Natural killer cell (primary cell): ENCODE measurements at regions not wholly inside any gene's neighbourhood (a gene's known extent, or its start where the extent isn't known, plus 50 kb on each side); places are given as distances from the start of the nearest gene placed in this dataset.

Experiments
- ATAC-seq, 3 donors: fragments of 150-1000 bp in 2 of 3; fragments of 200-7000 bp in 1 of 3; cut with Tn5 transposase; 1 replicate in 1 of 3; 2 replicates in 2 of 3; pipeline ENCODE4 v1.10.0; 2021; ENCODE audit warnings: mild to moderate bottlenecking in 2 of 3, moderate library complexity in 2 of 3
- DNase-seq, 2 donors: peaks; one replicate each; pipeline versions ENCODE4 v3.0.0 to v3.0.0-alpha.2; 2013 to 2021; ENCODE audit warnings: mixed read lengths in 1 of 2
- H3K27ac ChIP-seq: one replicate; pipeline ENCODE4 v1.5.1; 2013; ENCODE audit warnings: mild to moderate bottlenecking, low read length
- H3K27me3 ChIP-seq: one replicate; pipeline ENCODE4 v1.6.1; 2013; ENCODE audit warnings: low read length; ENCODE audit not compliant: control insufficient read depth, insufficient read depth
- H3K36me3 ChIP-seq: one replicate; pipeline ENCODE4 v1.6.1; 2013; ENCODE audit warnings: low read length; ENCODE audit not compliant: control insufficient read depth, insufficient read depth
- H3K4me1 ChIP-seq: one replicate; pipeline ENCODE4 v1.6.1; 2013; ENCODE audit warnings: low read length; ENCODE audit not compliant: control insufficient read depth, insufficient read depth
- H3K4me3 ChIP-seq: one replicate; pipeline ENCODE4 v1.5.1; 2013; ENCODE audit warnings: low read length
- H3K9me3 ChIP-seq: one replicate; pipeline ENCODE4 v1.6.1; 2013; ENCODE audit warnings: low read length; ENCODE audit not compliant: control insufficient read depth, insufficient read depth
- H3K27ac Mint-ChIP-seq, 2 donors: one replicate each; pipeline ENCODE4 v1.8.0; 2022; ENCODE audit warnings: mild to moderate bottlenecking in 2 of 2, mixed read lengths in 2 of 2, moderate library complexity in 1 of 2
- H3K27me3 Mint-ChIP-seq, 2 donors: one replicate each; pipeline ENCODE4 v1.8.0; 2022; ENCODE audit warnings: low read depth in 2 of 2, mixed read lengths in 2 of 2
- H3K36me3 Mint-ChIP-seq: one replicate; pipeline ENCODE4 v1.8.0; 2022; ENCODE audit warnings: mixed read lengths
- H3K4me1 Mint-ChIP-seq, 2 donors: one replicate each; pipeline ENCODE4 v1.8.0; 2022; ENCODE audit warnings: mixed read lengths in 2 of 2
- H3K4me3 Mint-ChIP-seq: one replicate; pipeline ENCODE4 v1.8.0; 2022; ENCODE audit warnings: mild to moderate bottlenecking, moderate library complexity, mixed read lengths
- H3K9me3 Mint-ChIP-seq, 2 donors: one replicate each; pipeline ENCODE4 v1.8.0; 2022; ENCODE audit warnings: mixed read lengths in 2 of 2
- WGBS: methylation state at CpG from one replicate; pipeline ENCODE4 v1.1.7; 2013; ENCODE audit warnings: missing lambda C conversion rate; ENCODE audit not compliant: insufficient coverage; 5-methylcytosine and 5-hydroxymethylcytosine counted together
- intact Hi-C: fragments of 100-400 bp; cut with micrococcal nuclease; formaldehyde crosslinking; loops from one replicate; pipeline ENCODE4 v1.14.2; 2022
- TF ChIP-seq, protein P1 (sequence below): fragments of 200-600 bp; IDR thresholded peaks from one replicate; pipeline ENCODE4 v1.8.0; 2022; ENCODE audit warnings: antibody characterized with exemption

DNA sequence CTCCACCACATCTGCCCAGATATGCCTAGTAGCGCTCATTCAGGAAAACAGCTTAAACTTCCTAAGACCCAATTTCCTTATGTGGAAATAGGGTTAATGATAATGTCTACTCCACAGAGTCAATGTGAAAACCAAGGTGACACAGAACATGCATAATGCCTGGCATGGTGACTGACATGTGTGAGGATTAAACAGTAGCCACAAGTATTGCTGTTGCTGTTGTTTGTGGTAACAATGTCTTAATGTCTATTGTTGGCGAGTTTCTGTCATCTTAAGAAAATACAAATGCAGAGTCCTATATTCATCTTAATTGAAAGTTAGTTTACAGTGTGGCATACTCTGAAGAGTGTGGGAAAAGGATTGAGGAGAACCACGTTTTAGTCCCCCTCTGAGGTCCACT, 75.6 kb upstream of the NGF start:
- TF ChIP-seq, protein P1, sequence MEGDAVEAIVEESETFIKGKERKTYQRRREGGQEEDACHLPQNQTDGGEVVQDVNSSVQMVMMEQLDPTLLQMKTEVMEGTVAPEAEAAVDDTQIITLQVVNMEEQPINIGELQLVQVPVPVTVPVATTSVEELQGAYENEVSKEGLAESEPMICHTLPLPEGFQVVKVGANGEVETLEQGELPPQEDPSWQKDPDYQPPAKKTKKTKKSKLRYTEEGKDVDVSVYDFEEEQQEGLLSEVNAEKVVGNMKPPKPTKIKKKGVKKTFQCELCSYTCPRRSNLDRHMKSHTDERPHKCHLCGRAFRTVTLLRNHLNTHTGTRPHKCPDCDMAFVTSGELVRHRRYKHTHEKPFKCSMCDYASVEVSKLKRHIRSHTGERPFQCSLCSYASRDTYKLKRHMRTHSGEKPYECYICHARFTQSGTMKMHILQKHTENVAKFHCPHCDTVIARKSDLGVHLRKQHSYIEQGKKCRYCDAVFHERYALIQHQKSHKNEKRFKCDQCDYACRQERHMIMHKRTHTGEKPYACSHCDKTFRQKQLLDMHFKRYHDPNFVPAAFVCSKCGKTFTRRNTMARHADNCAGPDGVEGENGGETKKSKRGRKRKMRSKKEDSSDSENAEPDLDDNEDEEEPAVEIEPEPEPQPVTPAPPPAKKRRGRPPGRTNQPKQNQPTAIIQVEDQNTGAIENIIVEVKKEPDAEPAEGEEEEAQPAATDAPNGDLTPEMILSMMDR, result no peak
- peaks cover 7 to 10% of the 10 kb centered on the region in 2 donors for H3K27me3 Mint-ChIP-seq
- H3K36me3 ChIP-seq, result no peaks in the 10 kb centered on the region
- H3K4me3 ChIP-seq, result no peak overlapping the region
- no peak overlapping the region for H3K4me3 Mint-ChIP-seq
- WGBS, result 85% methylated on average over 2 of the region's 3 CpGs
- H3K27ac Mint-ChIP-seq, result no peak overlapping the region
- H3K4me1 ChIP-seq, result no peaks in the 10 kb centered on the region
- H3K4me1 Mint-ChIP-seq, result no peaks in the 10 kb centered on the region
- H3K9me3 ChIP-seq, result no peaks in the 10 kb centered on the region
- no peak overlapping the region for H3K27ac ChIP-seq
- H3K36me3 Mint-ChIP-seq, result no peaks in the 10 kb centered on the region
- DNase-seq (no peak), ATAC-seq (no peak)
- intact Hi-C loops, result no loop called here
- peaks cover 0 to 2% of the 10 kb centered on the region in 2 donors for H3K9me3 Mint-ChIP-seq
- no peaks in the 10 kb centered on the region for H3K27me3 ChIP-seq

DNA sequence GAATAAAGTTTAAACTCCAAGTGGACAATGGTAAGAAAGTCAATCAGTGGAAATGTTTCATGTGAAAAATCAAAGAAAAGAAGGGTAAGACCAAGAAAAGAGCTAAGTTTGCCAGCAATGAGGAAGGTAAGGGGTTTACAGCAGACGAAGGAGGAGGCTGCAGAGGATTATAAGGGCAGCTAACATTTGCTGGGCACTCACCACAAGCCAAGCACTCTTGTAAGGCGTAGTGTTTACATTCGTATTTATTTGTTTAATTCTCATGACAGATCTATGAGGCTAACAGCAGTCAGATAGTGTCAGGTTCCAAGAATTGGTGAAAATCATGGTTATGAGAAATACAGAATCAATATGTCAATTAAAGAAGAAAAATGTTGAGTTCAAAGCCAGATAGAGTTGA, 75.2 kb upstream of the NGF start:
- WGBS, result 80% methylated on average over 3 of the region's 3 CpGs
- Histone ChIP-seq H3K36me3 (no peaks in the 10 kb centered on the region), H3K9me3 (no peaks in the 10 kb centered on the region), H3K27me3 (no peaks in the 10 kb centered on the region), H3K4me1 (no peaks in the 10 kb centered on the region), H3K4me3 (no peak overlapping the region), H3K27ac (no peak overlapping the region)
- TF ChIP-seq, protein P1, result no peak
- H3K27ac Mint-ChIP-seq, result no peak overlapping the region
- no peak overlapping the region for H3K4me3 Mint-ChIP-seq
- peaks cover 7 to 10% of the 10 kb centered on the region in 2 donors for H3K27me3 Mint-ChIP-seq
- ATAC-seq (no peak), DNase-seq (no peak)
- peaks cover 0 to 2% of the 10 kb centered on the region in 2 donors for H3K9me3 Mint-ChIP-seq
- intact Hi-C loops, result no loop called here
- H3K36me3 Mint-ChIP-seq, result no peaks in the 10 kb centered on the region
- H3K4me1 Mint-ChIP-seq, result no peaks in the 10 kb centered on the region

DNA sequence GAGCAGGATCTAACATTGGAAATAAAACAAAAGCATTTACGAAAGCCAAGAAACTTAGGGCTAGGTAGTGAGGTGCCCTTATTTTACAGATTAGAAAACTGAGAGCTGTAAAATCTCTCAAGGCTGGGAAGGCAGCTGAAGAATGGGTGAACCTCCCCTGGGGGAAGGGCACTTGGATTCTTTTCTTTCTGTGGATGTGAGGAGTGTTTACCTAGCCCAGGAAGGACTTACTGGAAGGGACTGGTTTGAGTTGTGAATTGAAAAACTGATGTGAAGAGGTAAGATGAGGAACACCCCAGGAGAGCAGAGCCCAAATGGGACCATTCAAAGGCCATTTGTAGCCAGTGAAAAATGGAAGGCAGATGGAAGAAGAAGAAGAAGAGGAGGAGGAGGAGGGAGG, 74.7 kb upstream of the NGF start:
- no peak overlapping the region for H3K4me3 ChIP-seq
- TF ChIP-seq, protein P1, result no peak
- no peak for DNase-seq
- H3K36me3 ChIP-seq, result no peaks in the 10 kb centered on the region
- no peaks in the 10 kb centered on the region for H3K36me3 Mint-ChIP-seq
- intact Hi-C loops, result no loop called here
- ATAC-seq, result no peak
- no peaks in the 10 kb centered on the region for H3K4me1 Mint-ChIP-seq
- H3K27me3 ChIP-seq, result no peaks in the 10 kb centered on the region
- H3K4me3 Mint-ChIP-seq, result no peak overlapping the region
- peaks cover 0 to 2% of the 10 kb centered on the region in 2 donors for H3K9me3 Mint-ChIP-seq
- no peak overlapping the region for H3K27ac ChIP-seq
- 92% methylated on average over 1 of the region's 1 CpG for WGBS
- H3K27me3 Mint-ChIP-seq, result peaks cover 7 to 10% of the 10 kb centered on the region in 2 donors
- H3K9me3 ChIP-seq, result no peaks in the 10 kb centered on the region
- H3K4me1 ChIP-seq, result no peaks in the 10 kb centered on the region
- no peak overlapping the region for H3K27ac Mint-ChIP-seq

DNA sequence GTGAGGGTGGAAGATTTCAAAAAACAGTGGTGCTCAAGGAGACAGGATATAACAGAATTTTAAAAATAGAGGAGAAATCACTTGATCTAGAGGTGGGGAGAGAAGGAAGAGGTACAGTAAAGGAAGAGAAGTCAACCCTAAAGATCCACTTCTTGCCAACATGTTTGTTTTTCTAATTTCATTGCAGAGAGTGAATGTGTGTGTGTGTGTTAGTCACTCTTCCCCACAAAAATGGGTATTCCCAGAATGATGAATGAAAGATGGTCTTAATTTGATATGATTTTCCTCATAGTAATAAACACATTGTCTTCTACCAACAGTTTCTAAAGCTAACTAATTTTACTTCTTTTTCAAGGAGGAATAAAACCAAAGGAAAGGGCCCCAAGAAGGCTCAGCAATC, 74.2 kb upstream of the NGF start:
- H3K36me3 Mint-ChIP-seq, result no peaks in the 10 kb centered on the region
- H3K9me3 Mint-ChIP-seq, result peaks cover 0 to 2% of the 10 kb centered on the region in 2 donors
- no peak for DNase-seq
- Histone ChIP-seq H3K9me3 (no peaks in the 10 kb centered on the region), H3K4me1 (no peaks in the 10 kb centered on the region), H3K4me3 (no peak overlapping the region), H3K36me3 (no peaks in the 10 kb centered on the region), H3K27ac (no peak overlapping the region), H3K27me3 (no peaks in the 10 kb centered on the region)
- no peak overlapping the region for H3K4me3 Mint-ChIP-seq
- H3K27ac Mint-ChIP-seq, result no peak overlapping the region
- ATAC-seq, result no peak
- intact Hi-C loops, result no loop called here
- no peaks in the 10 kb centered on the region for H3K4me1 Mint-ChIP-seq
- TF ChIP-seq, protein P1, result no peak
- H3K27me3 Mint-ChIP-seq, result peaks cover 7 to 10% of the 10 kb centered on the region in 2 donors
